HL-60 (cell line): ENCODE measurements at regions not wholly inside any gene's neighbourhood (a gene's known extent, or its start where the extent isn't known, plus 50 kb on each side); places are given as distances from the start of the nearest gene placed in this dataset.

Source experiments
- DNase-seq, 2 experiments: peaks; one replicate each; pipeline ENCODE4 v3.0.0-alpha.2; 2010 to 2020; ENCODE audit warnings: low read depth in 1 of 2, low spot score in 1 of 2
- H3K27ac ChIP-seq: fragments of 250-450 bp; sonication (Bioruptor Pico); replicated peaks from 2 replicates; pipeline ENCODE4 v1.5.1; 2020; ENCODE audit warnings: mild to moderate bottlenecking, moderate library complexity
- H3K27me3 ChIP-seq: fragments of 250-450 bp; sonication (Bioruptor Pico); 2 replicates; pipeline ENCODE4 v1.5.1; 2021; ENCODE audit warnings: mild to moderate bottlenecking, moderate library complexity; ENCODE audit not compliant: insufficient read depth, poor library complexity, severe bottlenecking
- H3K4me3 ChIP-seq: replicated peaks from 2 replicates; pipeline ENCODE4 v1.5.1; 2011; ENCODE audit warnings: mild to moderate bottlenecking, control low read depth, low read length; ENCODE audit not compliant: insufficient read depth
- CTCF ChIP-seq: IDR thresholded peaks from one replicate; pipeline ENCODE4 v1.5.1; 2011; ENCODE audit warnings: low read length, control low read depth, inconsistent platforms; ENCODE audit not compliant: insufficient read depth
- GABPA ChIP-seq: IDR thresholded peaks from 2 replicates; pipeline ENCODE4 v1.6.1; 2012; ENCODE audit warnings: low read depth
- POLR2AphosphoS5 ChIP-seq: IDR thresholded peaks from 2 replicates; pipeline ENCODE4 v1.6.1; 2012; ENCODE audit warnings: low read depth
- SPI1 ChIP-seq: IDR thresholded peaks from 2 replicates; pipeline ENCODE4 v1.6.1; 2012; ENCODE audit warnings: low read depth, mild to moderate bottlenecking, borderline replicate concordance
- TF ChIP-seq, protein P1 (sequence below): IDR thresholded peaks from 2 replicates; pipeline ENCODE4 v1.6.1; 2012; ENCODE audit warnings: low read depth; ENCODE audit not compliant: insufficient replicate concordance

DNA sequence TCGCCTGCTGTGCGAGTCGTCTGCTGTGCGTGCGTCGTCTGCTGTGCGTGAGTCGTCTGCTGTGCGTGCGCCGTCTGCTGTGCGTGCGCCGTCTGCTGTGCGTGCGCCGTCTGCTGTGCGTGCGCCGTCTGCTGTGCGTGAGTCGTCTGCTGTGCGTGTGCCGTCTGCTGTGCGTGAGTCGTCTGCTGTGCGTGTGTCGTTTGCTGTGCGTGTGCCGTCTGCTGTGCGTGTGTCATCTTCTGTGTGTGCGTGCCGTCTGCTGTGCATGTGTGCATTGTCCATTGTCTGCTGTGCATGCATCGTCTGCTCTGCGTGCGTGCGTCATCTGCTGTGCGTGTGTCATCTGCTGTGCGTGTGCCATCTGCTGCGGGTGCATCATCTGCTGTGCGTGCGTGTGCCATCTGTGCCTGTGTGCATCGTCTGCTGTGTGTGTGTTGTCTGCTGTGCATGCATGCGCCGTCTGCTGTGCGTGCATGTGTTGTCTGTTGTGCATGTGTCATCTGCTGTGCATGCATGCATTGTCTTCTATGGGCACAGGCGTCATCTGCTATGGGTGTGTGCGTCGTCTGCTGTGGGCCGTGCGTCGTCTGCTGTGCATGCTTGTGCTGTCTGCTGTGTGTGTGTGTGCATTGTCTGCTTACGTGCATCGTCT is 68.6 kb upstream of the IRX4 start:
- Histone ChIP-seq H3K4me3 (no peak overlapping the region), H3K27ac (no peak overlapping the region), H3K27me3 (no peaks in the 10 kb centered on the region)
- DNase-seq = no peak
- TF ChIP-seq CTCF (no peak), POLR2AphosphoS5 (no peak), SPI1 (no peak), GABPA (no peak)
- TF ChIP-seq, protein P1, sequence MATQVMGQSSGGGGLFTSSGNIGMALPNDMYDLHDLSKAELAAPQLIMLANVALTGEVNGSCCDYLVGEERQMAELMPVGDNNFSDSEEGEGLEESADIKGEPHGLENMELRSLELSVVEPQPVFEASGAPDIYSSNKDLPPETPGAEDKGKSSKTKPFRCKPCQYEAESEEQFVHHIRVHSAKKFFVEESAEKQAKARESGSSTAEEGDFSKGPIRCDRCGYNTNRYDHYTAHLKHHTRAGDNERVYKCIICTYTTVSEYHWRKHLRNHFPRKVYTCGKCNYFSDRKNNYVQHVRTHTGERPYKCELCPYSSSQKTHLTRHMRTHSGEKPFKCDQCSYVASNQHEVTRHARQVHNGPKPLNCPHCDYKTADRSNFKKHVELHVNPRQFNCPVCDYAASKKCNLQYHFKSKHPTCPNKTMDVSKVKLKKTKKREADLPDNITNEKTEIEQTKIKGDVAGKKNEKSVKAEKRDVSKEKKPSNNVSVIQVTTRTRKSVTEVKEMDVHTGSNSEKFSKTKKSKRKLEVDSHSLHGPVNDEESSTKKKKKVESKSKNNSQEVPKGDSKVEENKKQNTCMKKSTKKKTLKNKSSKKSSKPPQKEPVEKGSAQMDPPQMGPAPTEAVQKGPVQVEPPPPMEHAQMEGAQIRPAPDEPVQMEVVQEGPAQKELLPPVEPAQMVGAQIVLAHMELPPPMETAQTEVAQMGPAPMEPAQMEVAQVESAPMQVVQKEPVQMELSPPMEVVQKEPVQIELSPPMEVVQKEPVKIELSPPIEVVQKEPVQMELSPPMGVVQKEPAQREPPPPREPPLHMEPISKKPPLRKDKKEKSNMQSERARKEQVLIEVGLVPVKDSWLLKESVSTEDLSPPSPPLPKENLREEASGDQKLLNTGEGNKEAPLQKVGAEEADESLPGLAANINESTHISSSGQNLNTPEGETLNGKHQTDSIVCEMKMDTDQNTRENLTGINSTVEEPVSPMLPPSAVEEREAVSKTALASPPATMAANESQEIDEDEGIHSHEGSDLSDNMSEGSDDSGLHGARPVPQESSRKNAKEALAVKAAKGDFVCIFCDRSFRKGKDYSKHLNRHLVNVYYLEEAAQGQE = no peak

GRCh38 chr5:1950708-1951103 is 68.0 kb upstream of the IRX4 start:
- no peak for DNase-seq
- no peaks in the 10 kb centered on the region for H3K27me3 ChIP-seq
- no peak overlapping the region for H3K27ac ChIP-seq
- TF ChIP-seq SPI1 (no peak), GABPA (no peak), POLR2AphosphoS5 (no peak), CTCF (no peak)
- TF ChIP-seq, protein P1 = no peak
- no peak overlapping the region for H3K4me3 ChIP-seq

DNA sequence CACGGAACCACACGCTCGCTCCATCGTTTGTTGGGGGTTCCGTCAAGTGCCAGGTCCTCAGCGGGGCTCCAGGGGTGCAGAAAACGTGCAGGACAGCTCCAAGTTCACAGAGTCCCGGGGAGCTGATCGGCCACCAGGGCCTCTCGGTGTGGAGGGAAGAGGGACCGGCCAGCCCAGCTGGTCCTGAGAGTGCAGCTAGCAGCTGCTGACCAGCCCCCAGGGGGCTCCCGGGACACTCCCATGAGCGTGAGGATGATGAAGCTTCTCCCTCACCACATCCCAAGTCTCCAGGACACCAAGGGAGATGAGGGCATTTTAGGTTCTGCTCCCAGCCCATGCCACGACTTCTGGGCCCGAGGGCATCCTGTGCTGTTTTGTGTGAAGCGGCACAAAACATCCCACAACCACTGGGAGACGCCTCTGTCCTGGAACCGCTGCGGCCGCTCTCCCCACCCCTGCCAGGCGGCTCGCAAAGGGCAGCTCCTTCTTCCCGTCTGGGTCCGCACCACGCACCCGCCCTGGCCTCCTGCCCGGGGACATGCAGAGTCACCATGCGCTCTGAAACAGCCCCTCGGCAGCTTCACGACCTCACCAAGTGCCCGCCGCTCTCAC is 67.5 kb upstream of the IRX4 start:
- H3K27ac ChIP-seq = no peak overlapping the region
- TF ChIP-seq POLR2AphosphoS5 (no peak), CTCF (no peak), SPI1 (no peak), GABPA (no peak)
- TF ChIP-seq, protein P1 = no peak
- H3K27me3 ChIP-seq = no peaks in the 10 kb centered on the region
- DNase-seq = no peak
- H3K4me3 ChIP-seq = no peak overlapping the region
